ENCODE measurements at regions not wholly inside any gene's neighbourhood (a gene's known extent, or its start where the extent isn't known, plus 50 kb on each side); places are given as distances from the start of the nearest gene placed in this dataset.

GRCh38 chr6:84466511-84466910, 239.1 kb upstream of the CEP162 start:
- Histone ChIP-seq H3K79me2 (ENCODE audit: control insufficient read depth, low read length) (no peaks in the 10 kb centered on the region), H3K4me2 (ENCODE audit: low read length) (no peak overlapping the region), H3K27me3 (ENCODE audit: control insufficient read depth, low read length) (no peaks in the 10 kb centered on the region), H3K9me3 (ENCODE audit: control insufficient read depth, insufficient read depth, low read length) (no peaks in the 10 kb centered on the region), H3K9me2 (replicated peaks; ENCODE audit: control insufficient read depth, low read length) (no peaks in the 10 kb centered on the region), H4K20me1 (ENCODE audit: control insufficient read depth, insufficient read depth, low read depth, low read length) (no peaks in the 10 kb centered on the region), H3K27ac (ENCODE audit: low read depth, low read length) (no peak overlapping the region), H3F3A (ENCODE audit: control insufficient read depth, insufficient read depth) (no peaks in the 10 kb centered on the region), H3K36me3 (ENCODE audit: control insufficient read depth, low read length) (no peaks in the 10 kb centered on the region), H3K4me1 (ENCODE audit: control insufficient read depth, low read length) (no peaks in the 10 kb centered on the region), H3K4me3 (ENCODE audit: low read length) (no peak overlapping the region)
- no peak for TF ChIP-seq EZH2phosphoT487 (IDR thresholded peaks at IDR 0.05; ENCODE audit: borderline replicate concordance, low read length)
- TF ChIP-seq CTCF (IDR thresholded peaks at IDR 0.05; ENCODE audit: low read depth, low read length, poor library complexity, severe bottlenecking): no peak

GRCh38 chr6:84464471-84464870, 237.0 kb upstream of the CEP162 start:
- Histone ChIP-seq H3K27ac (ENCODE audit: low read depth, low read length) (no peak overlapping the region), H3K9me2 (replicated peaks; ENCODE audit: control insufficient read depth, low read length) (no peaks in the 10 kb centered on the region), H4K20me1 (ENCODE audit: control insufficient read depth, insufficient read depth, low read depth, low read length) (no peaks in the 10 kb centered on the region), H3K27me3 (ENCODE audit: control insufficient read depth, low read length) (no peaks in the 10 kb centered on the region), H3F3A (ENCODE audit: control insufficient read depth, insufficient read depth) (no peaks in the 10 kb centered on the region), H3K36me3 (ENCODE audit: control insufficient read depth, low read length) (no peaks in the 10 kb centered on the region), H3K79me2 (ENCODE audit: control insufficient read depth, low read length) (no peaks in the 10 kb centered on the region), H3K4me2 (ENCODE audit: low read length) (no peak overlapping the region), H3K9me3 (ENCODE audit: control insufficient read depth, insufficient read depth, low read length) (no peaks in the 10 kb centered on the region), H3K4me3 (ENCODE audit: low read length) (no peak overlapping the region), H3K4me1 (ENCODE audit: control insufficient read depth, low read length) (no peaks in the 10 kb centered on the region)
- TF ChIP-seq EZH2phosphoT487 (IDR thresholded peaks at IDR 0.05; ENCODE audit: borderline replicate concordance, low read length) (no peak), CTCF (IDR thresholded peaks at IDR 0.05; ENCODE audit: low read depth, low read length, poor library complexity, severe bottlenecking) (no peak)

GRCh38 chr6:84462698-84463097, 235.3 kb upstream of the CEP162 start:
- Histone ChIP-seq H4K20me1 (ENCODE audit: control insufficient read depth, insufficient read depth, low read depth, low read length) (no peaks in the 10 kb centered on the region), H3K36me3 (ENCODE audit: control insufficient read depth, low read length) (no peaks in the 10 kb centered on the region), H3K9me2 (replicated peaks; ENCODE audit: control insufficient read depth, low read length) (no peaks in the 10 kb centered on the region), H3K4me2 (ENCODE audit: low read length) (no peak overlapping the region), H3K9me3 (ENCODE audit: control insufficient read depth, insufficient read depth, low read length) (no peaks in the 10 kb centered on the region), H3K27me3 (ENCODE audit: control insufficient read depth, low read length) (no peaks in the 10 kb centered on the region), H3K4me3 (ENCODE audit: low read length) (no peak overlapping the region), H3K79me2 (ENCODE audit: control insufficient read depth, low read length) (no peaks in the 10 kb centered on the region), H3K27ac (ENCODE audit: low read depth, low read length) (no peak overlapping the region), H3K4me1 (ENCODE audit: control insufficient read depth, low read length) (no peaks in the 10 kb centered on the region), H3F3A (ENCODE audit: control insufficient read depth, insufficient read depth) (no peaks in the 10 kb centered on the region)
- TF ChIP-seq CTCF (IDR thresholded peaks at IDR 0.05; ENCODE audit: low read depth, low read length, poor library complexity, severe bottlenecking) (no peak), EZH2phosphoT487 (IDR thresholded peaks at IDR 0.05; ENCODE audit: borderline replicate concordance, low read length) (no peak)

GRCh38 chr6:84461461-84461860, 234.0 kb upstream of the CEP162 start:
- Histone ChIP-seq H3K9me2 (replicated peaks; ENCODE audit: control insufficient read depth, low read length) (no peaks in the 10 kb centered on the region), H4K20me1 (ENCODE audit: control insufficient read depth, insufficient read depth, low read depth, low read length) (no peaks in the 10 kb centered on the region), H3K9me3 (ENCODE audit: control insufficient read depth, insufficient read depth, low read length) (no peaks in the 10 kb centered on the region), H3K36me3 (ENCODE audit: control insufficient read depth, low read length) (no peaks in the 10 kb centered on the region), H3K4me3 (ENCODE audit: low read length) (no peak overlapping the region), H3F3A (ENCODE audit: control insufficient read depth, insufficient read depth) (no peaks in the 10 kb centered on the region), H3K27me3 (ENCODE audit: control insufficient read depth, low read length) (no peaks in the 10 kb centered on the region), H3K79me2 (ENCODE audit: control insufficient read depth, low read length) (no peaks in the 10 kb centered on the region), H3K4me2 (ENCODE audit: low read length) (no peak overlapping the region), H3K4me1 (ENCODE audit: control insufficient read depth, low read length) (no peaks in the 10 kb centered on the region), H3K27ac (ENCODE audit: low read depth, low read length) (no peak overlapping the region)
- TF ChIP-seq CTCF (IDR thresholded peaks at IDR 0.05; ENCODE audit: low read depth, low read length, poor library complexity, severe bottlenecking) (no peak), EZH2phosphoT487 (IDR thresholded peaks at IDR 0.05; ENCODE audit: borderline replicate concordance, low read length) (no peak)
